ENCODE measurements at regions not wholly inside any gene's neighbourhood (a gene's known extent, or its start where the extent isn't known, plus 50 kb on each side); places are given as distances from the start of the nearest gene placed in this dataset.
"Not testable (repeated sequence)": the region's sequence is repeated elsewhere in the genome, so short reads cannot be mapped to it uniquely, and the experiment has no call there.

DNA sequence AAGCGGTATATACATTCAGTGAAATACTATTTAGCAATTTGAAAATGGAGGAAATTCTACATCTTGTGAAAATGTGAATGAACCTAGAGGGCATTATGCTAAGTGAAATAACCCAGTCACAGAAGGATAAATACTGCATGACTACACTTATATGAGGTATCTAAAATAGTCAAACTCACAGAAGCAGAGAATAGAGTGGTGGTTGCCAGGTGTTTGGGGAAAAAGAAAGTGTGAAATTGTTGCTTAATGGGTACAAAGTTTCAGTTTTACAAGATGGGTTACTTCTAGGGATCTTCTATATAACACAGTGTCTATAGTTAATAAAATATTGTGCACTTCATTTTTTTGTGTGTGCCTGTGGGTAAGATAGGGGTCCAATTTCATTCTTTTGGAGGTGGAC, 1152.0 kb downstream of the EPHA7 start:
- intact Hi-C loops (cut with micrococcal nuclease): no loop called here
- ATAC-seq: no peak

GRCh38 chr6:92263864-92264263, 1155.5 kb downstream of the EPHA7 start:
- intact Hi-C loops (cut with micrococcal nuclease): no loop called here
- ChIA-PET POLR2A (no interaction called here), CTCF (no interaction called here)
- Mint-ChIP-seq H3K36me3 (ENCODE audit: low read depth) (no peaks in the 10 kb centered on the region), H3K4me3 (no peak overlapping the region), H3K27me3 (no peaks in the 10 kb centered on the region), H3K27ac (no peak overlapping the region), H3K9me3 (peaks cover 4% of the 10 kb centered on the region), H3K4me1 (ENCODE audit: low read depth) (no peaks in the 10 kb centered on the region)
- ATAC-seq (no peak), DNase-seq (no peak)
- TF ChIP-seq, protein P1, sequence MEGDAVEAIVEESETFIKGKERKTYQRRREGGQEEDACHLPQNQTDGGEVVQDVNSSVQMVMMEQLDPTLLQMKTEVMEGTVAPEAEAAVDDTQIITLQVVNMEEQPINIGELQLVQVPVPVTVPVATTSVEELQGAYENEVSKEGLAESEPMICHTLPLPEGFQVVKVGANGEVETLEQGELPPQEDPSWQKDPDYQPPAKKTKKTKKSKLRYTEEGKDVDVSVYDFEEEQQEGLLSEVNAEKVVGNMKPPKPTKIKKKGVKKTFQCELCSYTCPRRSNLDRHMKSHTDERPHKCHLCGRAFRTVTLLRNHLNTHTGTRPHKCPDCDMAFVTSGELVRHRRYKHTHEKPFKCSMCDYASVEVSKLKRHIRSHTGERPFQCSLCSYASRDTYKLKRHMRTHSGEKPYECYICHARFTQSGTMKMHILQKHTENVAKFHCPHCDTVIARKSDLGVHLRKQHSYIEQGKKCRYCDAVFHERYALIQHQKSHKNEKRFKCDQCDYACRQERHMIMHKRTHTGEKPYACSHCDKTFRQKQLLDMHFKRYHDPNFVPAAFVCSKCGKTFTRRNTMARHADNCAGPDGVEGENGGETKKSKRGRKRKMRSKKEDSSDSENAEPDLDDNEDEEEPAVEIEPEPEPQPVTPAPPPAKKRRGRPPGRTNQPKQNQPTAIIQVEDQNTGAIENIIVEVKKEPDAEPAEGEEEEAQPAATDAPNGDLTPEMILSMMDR (IDR thresholded peaks at IDR 0.05): no peak

More for the DNA sequence above, 1152.0 kb downstream of the EPHA7 start:
- H3K27me3 Mint-ChIP-seq: no peaks in the 10 kb centered on the region
- peaks cover 6% of the 10 kb centered on the region for H3K9me3 Mint-ChIP-seq
- ChIA-PET POLR2A (no interaction called here), CTCF (no interaction called here)
- H3K4me1 Mint-ChIP-seq (ENCODE audit: low read depth): no peaks in the 10 kb centered on the region
- no peak for DNase-seq
- H3K4me3 Mint-ChIP-seq: no peak overlapping the region
- no peaks in the 10 kb centered on the region for H3K36me3 Mint-ChIP-seq (ENCODE audit: low read depth)
- no peak overlapping the region for H3K27ac Mint-ChIP-seq
- TF ChIP-seq, protein P1 (IDR thresholded peaks at IDR 0.05): no peak

DNA sequence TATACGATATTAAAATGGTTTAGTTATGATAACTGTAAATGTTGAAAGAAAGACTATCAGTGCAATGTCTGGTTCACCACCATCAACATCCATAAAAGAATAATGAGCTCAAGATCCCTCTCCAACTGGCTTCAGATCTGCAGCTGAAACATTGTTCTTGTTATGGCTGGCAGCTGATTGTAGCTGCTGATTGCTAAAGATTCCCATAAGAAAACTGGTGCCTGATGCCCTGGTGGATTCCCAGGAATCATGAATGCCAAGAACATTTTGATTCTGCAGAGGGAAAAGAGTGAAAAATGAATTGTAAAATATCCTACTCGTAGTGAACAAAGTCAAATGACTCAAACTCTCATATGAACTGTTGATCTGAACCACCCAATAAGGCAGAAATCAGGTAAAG, 1160.2 kb downstream of the EPHA7 start:
- ChIA-PET CTCF (no interaction called here), POLR2A (no interaction called here)
- Mint-ChIP-seq H3K9me3 (peaks cover 4% of the 10 kb centered on the region), H3K27ac (no peak overlapping the region), H3K27me3 (no peaks in the 10 kb centered on the region), H3K36me3 (ENCODE audit: low read depth) (no peaks in the 10 kb centered on the region), H3K4me3 (no peak overlapping the region), H3K4me1 (ENCODE audit: low read depth) (no peaks in the 10 kb centered on the region)
- intact Hi-C loops (cut with micrococcal nuclease): no loop called here
- ATAC-seq (no peak), DNase-seq (no peak)
- TF ChIP-seq, protein P1 (IDR thresholded peaks at IDR 0.05): no peak

- ChIA-PET CTCF (no interaction called here), POLR2A (no interaction called here)
- TF ChIP-seq, protein P1 (IDR thresholded peaks at IDR 0.05): no peak
- no peaks in the 10 kb centered on the region for H3K4me1 Mint-ChIP-seq (ENCODE audit: low read depth)
- DNase-seq (no peak), ATAC-seq (no peak)
- H3K36me3 Mint-ChIP-seq (ENCODE audit: low read depth): no peaks in the 10 kb centered on the region
- intact Hi-C loops (cut with micrococcal nuclease): no loop called here
- no peak overlapping the region for H3K4me3 Mint-ChIP-seq
- no peak overlapping the region for H3K27ac Mint-ChIP-seq
- no peaks in the 10 kb centered on the region for H3K27me3 Mint-ChIP-seq
- H3K9me3 Mint-ChIP-seq: no peaks in the 10 kb centered on the region
Observed at GRCh38 chr6:92243315-92243714, 1176.0 kb downstream of the EPHA7 start.

GRCh38 chr6:92231171-92231701, 1188.1 kb downstream of the EPHA7 start:
- H3K27me3 Mint-ChIP-seq: no peaks in the 10 kb centered on the region
- intact Hi-C loops (cut with micrococcal nuclease): no loop called here
- TF ChIP-seq, protein P1 (IDR thresholded peaks at IDR 0.05): no peak
- peaks cover 9% of the 10 kb centered on the region for H3K9me3 Mint-ChIP-seq
- no peak overlapping the region for H3K27ac Mint-ChIP-seq
- POLR2A ChIA-PET: no interaction called here
- H3K4me1 Mint-ChIP-seq (ENCODE audit: low read depth): no peaks in the 10 kb centered on the region
- no peak overlapping the region for H3K4me3 Mint-ChIP-seq
- H3K36me3 Mint-ChIP-seq (ENCODE audit: low read depth): no peaks in the 10 kb centered on the region
- ATAC-seq (no peak), DNase-seq (no peak)
- CTCF ChIA-PET: no interaction called here

GRCh38 chr6:92219987-92220386, 1199.4 kb downstream of the EPHA7 start:
- H3K36me3 Mint-ChIP-seq (ENCODE audit: low read depth); H3K27me3 Mint-ChIP-seq; H3K27ac Mint-ChIP-seq; DNase-seq; intact Hi-C loops (cut with micrococcal nuclease); ATAC-seq; CTCF ChIA-PET; H3K4me3 Mint-ChIP-seq; H3K4me1 Mint-ChIP-seq (ENCODE audit: low read depth); POLR2A ChIA-PET; H3K9me3 Mint-ChIP-seq: not testable (repeated sequence)

All from activated CD8-positive, alpha-beta T cell treated with anti-CD3 and anti-CD28 coated beads for 36 hours (primary cell).